OCI-LY3 (cell line): ENCODE measurements at regions not wholly inside any gene's neighbourhood (a gene's known extent, or its start where the extent isn't known, plus 50 kb on each side); places are given as distances from the start of the nearest gene placed in this dataset.

Source experiments
- CTCF ChIP-seq: fragments of 200-600, 300-600 bp; sonication (generic); IDR thresholded peaks from 2 replicates; pipeline ENCODE4 v1.5.1; 2014; ENCODE audit warnings: antibody characterized with exemption, low read length, low read depth
- EZH2phosphoT487 ChIP-seq: fragments of 200-600 bp; shearing (Covaris generic); IDR thresholded peaks from 2 replicates; pipeline ENCODE4 v1.6.1; 2018; ENCODE audit warnings: antibody characterized with exemption, mixed run types, low read depth

- TF ChIP-seq CTCF (peak; percentile 59), EZH2phosphoT487 (no peak)
Measured at GRCh38 chr1:181152892-181153633, 64.6 kb downstream of the IER5 start.
